NB4 (cell line): ENCODE measurements at regions not wholly inside any gene's neighbourhood (a gene's known extent, or its start where the extent isn't known, plus 50 kb on each side); places are given as distances from the start of the nearest gene placed in this dataset.

Experiments used
- DNase-seq: peaks from one replicate; pipeline ENCODE4 v3.0.0; 2010; ENCODE audit warnings: low read depth
- H3K4me3 ChIP-seq: one replicate; pipeline ENCODE4 v1.5.1; 2011; ENCODE audit warnings: mild to moderate bottlenecking, low read depth, low read length, moderate library complexity
- CTCF ChIP-seq: IDR thresholded peaks from one replicate; pipeline ENCODE4 v1.5.1; 2012; ENCODE audit warnings: low read depth, low read length
- MAX ChIP-seq: IDR thresholded peaks from 2 replicates; pipeline ENCODE4 v1.6.1; 2011; ENCODE audit warnings: low read depth, low read length
- MYC ChIP-seq: IDR thresholded peaks from 2 replicates; pipeline ENCODE4 v1.6.1; 2011; ENCODE audit warnings: low read depth, low read length
- POLR2A ChIP-seq: IDR thresholded peaks from 2 replicates; pipeline ENCODE4 v1.6.1; 2011; ENCODE audit warnings: mild to moderate bottlenecking; ENCODE audit not compliant: insufficient read length; ENCODE audit errors: extremely low read depth

- no peak for TF ChIP-seq MYC
- no peak for TF ChIP-seq MAX
- TF ChIP-seq POLR2A, result no peak
- no peak for TF ChIP-seq CTCF
- no peak for DNase-seq
- no peak overlapping the region for H3K4me3 ChIP-seq
These were observed 142.2 kb downstream of the ABCA8 start for GRCh38 chr17:68812876-68813584.

GRCh38 chr17:68809148-68809547, 146.0 kb downstream of the ABCA8 start:
- TF ChIP-seq MAX, result no peak
- TF ChIP-seq POLR2A, result no peak
- TF ChIP-seq MYC, result no peak
- no peak for TF ChIP-seq CTCF
- no peak overlapping the region for H3K4me3 ChIP-seq
- DNase-seq, result no peak

- no peak for DNase-seq
- no peak overlapping the region for H3K4me3 ChIP-seq
- no peak for TF ChIP-seq CTCF
- TF ChIP-seq POLR2A, result no peak
- TF ChIP-seq MYC, result no peak
- no peak for TF ChIP-seq MAX
These were observed 147.0 kb downstream of the ABCA8 start for GRCh38 chr17:68807998-68808772.

GRCh38 chr17:68805609-68806008, 149.6 kb downstream of the ABCA8 start:
- DNase-seq, result no peak
- H3K4me3 ChIP-seq, result no peak overlapping the region
- TF ChIP-seq POLR2A (no peak), MYC (no peak), MAX (no peak), CTCF (no peak)

GRCh38 chr17:68804777-68805520, 150.2 kb downstream of the ABCA8 start:
- H3K4me3 ChIP-seq, result no peak overlapping the region
- no peak for DNase-seq
- TF ChIP-seq MYC (no peak), POLR2A (no peak), CTCF (no peak), MAX (no peak)
